Tibial nerve (tissue), 3 donors: ENCODE measurements at regions not wholly inside any gene's neighbourhood (a gene's known extent, or its start where the extent isn't known, plus 50 kb on each side); places are given as distances from the start of the nearest gene placed in this dataset.

Experiments
- POLR2A ChIP-seq, 2 donors: fragments of 450-650 bp; IDR thresholded peaks; one replicate each; pipeline ENCODE4 v1.6.1; 2017; ENCODE audit warnings: antibody characterized with exemption in 2 of 2, mild to moderate bottlenecking in 2 of 2, moderate library complexity in 2 of 2
- TF ChIP-seq, protein P1 (sequence below), 5 experiments: fragments of 200-600 bp in 3 of 5; fragments of 450-650 bp in 2 of 5; sonication (generic) in 3 of 5; IDR thresholded peaks; one replicate each; pipeline ENCODE4 v1.5.1; 2016 to 2019; ENCODE audit warnings: antibody characterized with exemption in 5 of 5, mild to moderate bottlenecking in 3 of 5, moderate library complexity in 2 of 5

DNA sequence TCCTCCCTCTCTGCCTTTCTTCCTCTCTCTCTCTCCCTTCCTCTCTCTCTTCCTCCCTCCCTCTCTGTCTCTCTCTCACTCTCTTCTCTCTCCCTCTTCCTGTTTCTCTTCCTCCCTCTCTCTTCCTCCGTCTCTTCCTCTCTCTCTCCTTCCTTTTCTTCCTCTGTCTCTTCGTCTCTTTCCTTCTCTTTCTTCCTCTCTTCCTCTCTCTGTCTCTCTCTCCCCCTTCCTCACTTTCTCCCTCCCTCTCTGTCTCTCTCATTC, 295.3 kb downstream of the ASMT start:
- TF ChIP-seq, protein P1, sequence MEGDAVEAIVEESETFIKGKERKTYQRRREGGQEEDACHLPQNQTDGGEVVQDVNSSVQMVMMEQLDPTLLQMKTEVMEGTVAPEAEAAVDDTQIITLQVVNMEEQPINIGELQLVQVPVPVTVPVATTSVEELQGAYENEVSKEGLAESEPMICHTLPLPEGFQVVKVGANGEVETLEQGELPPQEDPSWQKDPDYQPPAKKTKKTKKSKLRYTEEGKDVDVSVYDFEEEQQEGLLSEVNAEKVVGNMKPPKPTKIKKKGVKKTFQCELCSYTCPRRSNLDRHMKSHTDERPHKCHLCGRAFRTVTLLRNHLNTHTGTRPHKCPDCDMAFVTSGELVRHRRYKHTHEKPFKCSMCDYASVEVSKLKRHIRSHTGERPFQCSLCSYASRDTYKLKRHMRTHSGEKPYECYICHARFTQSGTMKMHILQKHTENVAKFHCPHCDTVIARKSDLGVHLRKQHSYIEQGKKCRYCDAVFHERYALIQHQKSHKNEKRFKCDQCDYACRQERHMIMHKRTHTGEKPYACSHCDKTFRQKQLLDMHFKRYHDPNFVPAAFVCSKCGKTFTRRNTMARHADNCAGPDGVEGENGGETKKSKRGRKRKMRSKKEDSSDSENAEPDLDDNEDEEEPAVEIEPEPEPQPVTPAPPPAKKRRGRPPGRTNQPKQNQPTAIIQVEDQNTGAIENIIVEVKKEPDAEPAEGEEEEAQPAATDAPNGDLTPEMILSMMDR (IDR thresholded peaks at IDR 0.05) = no peak
- TF ChIP-seq POLR2A (IDR thresholded peaks at IDR 0.05) = no peak
